GM12875 (cell line): ENCODE measurements at regions not wholly inside any gene's neighbourhood (a gene's known extent, or its start where the extent isn't known, plus 50 kb on each side); places are given as distances from the start of the nearest gene placed in this dataset.

ENCODE experiments used
- H3K4me3 ChIP-seq: one replicate; pipeline ENCODE4 v1.5.1; 2011; ENCODE audit warnings: low read depth, low read length, control low read depth
- TF ChIP-seq, protein P1 (sequence below): IDR thresholded peaks from 2 replicates; pipeline ENCODE4 v1.5.1; 2011; ENCODE audit warnings: low read depth, mild to moderate bottlenecking, control low read depth, inconsistent platforms, low read length, moderate library complexity, borderline replicate concordance; ENCODE audit not compliant: insufficient read depth

DNA sequence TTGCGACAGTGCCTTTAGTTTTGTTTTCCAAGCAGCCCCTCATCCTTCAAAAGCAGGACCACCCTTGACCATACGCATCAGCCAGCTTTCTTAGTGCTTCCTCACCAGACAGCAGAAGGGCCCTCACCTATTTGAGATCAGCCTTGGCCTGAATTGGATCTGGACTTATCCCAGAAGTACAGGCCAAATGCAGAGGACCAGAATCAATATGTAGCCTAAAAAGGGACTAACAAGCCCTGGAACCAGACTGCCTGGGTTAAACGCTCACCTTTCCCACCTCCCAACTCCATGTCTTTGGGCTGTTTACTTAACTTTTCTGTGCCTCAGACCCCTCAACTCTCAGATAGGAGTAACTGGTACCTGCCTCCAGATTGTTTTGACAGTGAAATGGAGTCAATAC lies 77.7 kb upstream of the ATP6AP2 start:
- H3K4me3 ChIP-seq = no peak overlapping the region
- TF ChIP-seq, protein P1, sequence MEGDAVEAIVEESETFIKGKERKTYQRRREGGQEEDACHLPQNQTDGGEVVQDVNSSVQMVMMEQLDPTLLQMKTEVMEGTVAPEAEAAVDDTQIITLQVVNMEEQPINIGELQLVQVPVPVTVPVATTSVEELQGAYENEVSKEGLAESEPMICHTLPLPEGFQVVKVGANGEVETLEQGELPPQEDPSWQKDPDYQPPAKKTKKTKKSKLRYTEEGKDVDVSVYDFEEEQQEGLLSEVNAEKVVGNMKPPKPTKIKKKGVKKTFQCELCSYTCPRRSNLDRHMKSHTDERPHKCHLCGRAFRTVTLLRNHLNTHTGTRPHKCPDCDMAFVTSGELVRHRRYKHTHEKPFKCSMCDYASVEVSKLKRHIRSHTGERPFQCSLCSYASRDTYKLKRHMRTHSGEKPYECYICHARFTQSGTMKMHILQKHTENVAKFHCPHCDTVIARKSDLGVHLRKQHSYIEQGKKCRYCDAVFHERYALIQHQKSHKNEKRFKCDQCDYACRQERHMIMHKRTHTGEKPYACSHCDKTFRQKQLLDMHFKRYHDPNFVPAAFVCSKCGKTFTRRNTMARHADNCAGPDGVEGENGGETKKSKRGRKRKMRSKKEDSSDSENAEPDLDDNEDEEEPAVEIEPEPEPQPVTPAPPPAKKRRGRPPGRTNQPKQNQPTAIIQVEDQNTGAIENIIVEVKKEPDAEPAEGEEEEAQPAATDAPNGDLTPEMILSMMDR = no peak

DNA sequence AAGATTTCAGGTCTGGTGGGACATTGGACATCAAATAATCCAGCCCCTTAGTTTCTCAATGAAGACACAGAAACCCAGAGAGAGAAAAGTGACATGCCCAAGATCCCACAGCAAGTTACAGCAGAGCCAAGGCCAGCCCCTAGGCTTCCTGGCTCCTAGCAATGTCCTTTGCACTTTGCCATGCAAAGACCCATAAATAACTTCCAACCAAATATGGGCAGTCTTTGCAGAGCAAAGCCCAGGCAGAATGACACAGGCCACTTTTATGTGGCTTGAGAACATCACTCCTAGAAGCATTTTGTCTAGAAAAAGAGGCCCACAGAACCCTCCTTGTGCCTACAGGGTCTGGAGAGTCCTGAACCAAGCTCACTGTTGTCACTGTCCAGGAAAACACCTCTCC lies 78.1 kb upstream of the ATP6AP2 start:
- TF ChIP-seq, protein P1 = no peak
- H3K4me3 ChIP-seq = no peak overlapping the region

DNA sequence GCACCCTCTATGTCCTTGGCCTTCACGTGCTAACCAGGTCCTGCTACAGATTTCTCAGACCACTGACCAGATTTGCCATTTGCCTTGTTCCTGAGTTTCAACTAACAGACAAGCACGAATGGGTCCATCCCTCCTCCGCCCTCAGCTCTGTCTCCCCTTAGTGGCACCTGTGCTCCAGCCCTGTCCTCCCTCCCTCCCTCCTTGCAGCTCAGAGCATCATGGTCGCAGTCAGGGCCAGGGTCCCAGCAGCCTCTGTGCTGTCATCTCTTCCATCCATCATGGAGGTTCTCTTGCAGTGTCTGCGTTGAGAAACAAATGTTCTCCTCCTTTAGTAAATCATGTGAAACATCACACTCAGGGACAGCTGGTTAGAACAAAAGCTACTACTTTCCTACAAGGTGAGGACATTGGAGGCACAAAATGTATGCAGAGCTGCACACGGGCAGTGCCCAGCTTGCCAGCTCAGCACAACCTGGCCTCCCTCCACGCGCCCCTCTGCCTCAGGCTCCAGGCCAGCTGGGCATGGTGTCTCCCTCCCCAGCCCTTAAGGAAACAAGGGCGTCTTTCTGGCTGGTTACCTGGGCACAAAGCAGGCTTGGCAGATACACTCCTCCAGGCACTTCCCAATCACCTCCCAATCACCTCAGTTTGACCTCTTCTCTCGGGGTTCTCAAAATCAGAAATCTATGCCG lies 79.5 kb upstream of the ATP6AP2 start:
- TF ChIP-seq, protein P1 = no peak
- H3K4me3 ChIP-seq = no peak overlapping the region

DNA sequence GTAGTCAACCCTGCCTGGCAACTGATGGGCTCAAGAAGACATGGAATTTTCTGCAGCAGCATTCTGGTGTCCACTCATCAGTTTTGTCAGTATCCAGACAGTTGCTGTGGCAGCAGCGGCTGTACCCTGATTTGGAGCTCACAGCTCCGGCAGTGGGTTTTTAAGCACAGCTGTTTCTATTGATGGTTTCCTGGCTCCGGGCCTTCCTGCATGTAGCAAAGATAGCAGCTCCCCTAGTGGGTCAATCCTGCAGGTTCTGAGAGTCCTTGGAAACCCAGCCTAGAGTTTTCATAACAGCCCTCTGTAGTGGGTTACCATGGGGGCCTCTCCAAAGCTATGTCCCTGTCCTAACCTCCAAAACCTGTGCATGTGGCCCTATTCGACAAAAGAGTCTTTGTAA lies 84.0 kb upstream of the ATP6AP2 start:
- TF ChIP-seq, protein P1 = no peak
- H3K4me3 ChIP-seq = no peak overlapping the region

DNA sequence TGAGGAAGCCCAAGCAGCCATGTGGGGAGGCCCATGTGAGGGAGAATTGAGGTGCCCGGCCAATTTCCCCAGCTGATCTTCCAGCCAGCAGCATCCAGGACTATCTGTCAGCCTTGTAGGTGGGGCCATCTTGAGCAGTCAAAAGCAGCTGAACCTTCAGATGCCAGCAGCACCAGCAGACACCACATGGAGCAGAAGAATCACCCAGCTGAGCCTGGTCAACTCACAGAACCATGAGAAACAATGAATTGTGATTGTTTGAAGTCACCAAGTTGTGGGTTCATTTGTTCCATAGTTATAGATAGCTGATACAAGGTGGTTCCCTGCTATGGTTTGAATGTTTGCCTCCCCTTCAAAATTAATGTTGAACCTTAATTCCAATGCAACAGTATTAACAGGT lies 85.1 kb upstream of the ATP6AP2 start:
- TF ChIP-seq, protein P1 = no peak
- no peak overlapping the region for H3K4me3 ChIP-seq

DNA sequence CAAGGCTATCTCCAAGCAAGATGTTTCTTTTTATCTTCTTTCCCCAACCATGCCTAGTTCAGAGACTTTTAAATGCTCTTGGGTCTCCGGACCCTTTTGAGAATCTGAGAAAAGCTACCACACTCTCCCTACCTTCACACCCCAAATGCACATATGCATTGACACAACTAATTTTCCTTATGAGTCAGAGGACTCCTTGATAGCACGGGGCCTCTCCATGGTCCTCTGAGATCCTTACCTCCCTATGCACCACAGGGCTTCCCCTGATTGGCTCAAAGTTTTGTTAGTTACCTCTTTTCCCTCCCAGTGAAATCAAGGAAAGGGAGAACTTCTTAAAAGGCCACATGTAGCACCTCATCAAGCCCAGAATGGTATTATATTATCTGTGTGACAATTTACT lies 86.8 kb upstream of the ATP6AP2 start:
- no peak overlapping the region for H3K4me3 ChIP-seq
- TF ChIP-seq, protein P1 = no peak

DNA sequence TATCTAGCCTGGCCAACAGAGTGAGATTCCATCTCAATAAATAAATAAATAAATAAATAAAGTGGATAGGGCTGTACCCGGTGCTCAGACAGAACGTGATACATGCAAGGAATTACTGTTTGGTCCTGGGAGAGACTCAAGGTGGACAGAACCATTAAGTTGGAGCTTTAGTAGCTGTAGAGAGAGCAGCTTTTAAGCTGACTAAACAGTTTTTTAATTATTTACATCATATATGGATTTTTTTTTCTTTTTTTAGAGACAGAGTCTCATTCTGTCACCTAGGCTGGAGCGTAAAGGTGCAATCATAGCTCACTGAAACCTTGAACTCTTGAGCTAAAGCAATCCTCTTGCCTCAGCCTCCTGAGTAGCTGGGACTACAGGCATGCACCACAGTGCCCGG lies 92.5 kb upstream of the ATP6AP2 start:
- TF ChIP-seq, protein P1 = no peak
- H3K4me3 ChIP-seq = no peak overlapping the region
